NCI-H345 (cell line): ENCODE measurements at regions not wholly inside any gene's neighbourhood (a gene's known extent, or its start where the extent isn't known, plus 50 kb on each side); places are given as distances from the start of the nearest gene placed in this dataset.
"Not testable (repeated sequence)": the region's sequence is repeated elsewhere in the genome, so short reads cannot be mapped to it uniquely, and the experiment has no call there.

Experiments used
- DNase-seq: peaks from one replicate; lab custom pipeline; 2025; lab: John Stamatoyannopoulos, UW

DNA sequence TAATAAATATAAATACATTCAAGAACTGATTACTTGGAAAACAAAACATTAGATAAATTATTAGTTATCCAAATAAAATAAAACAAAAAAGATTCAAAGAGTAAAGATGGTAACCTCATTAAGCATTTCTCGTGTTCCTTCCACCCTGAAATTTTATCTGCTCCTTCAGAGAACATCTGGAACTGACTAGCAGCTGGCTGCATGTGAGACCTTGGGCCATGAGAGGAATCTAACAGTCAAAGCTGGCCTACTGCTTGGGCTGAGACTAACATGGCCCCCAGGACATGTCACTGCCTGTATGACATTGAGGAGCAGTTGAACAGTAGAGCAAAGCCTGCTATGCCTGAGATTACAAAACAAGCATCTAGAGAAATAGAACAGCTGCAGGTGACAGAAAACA lies 208.5 kb upstream of the ZSWIM2 start:
- no peak for DNase-seq

- no peak for DNase-seq
Observed at GRCh38 chr2:187056416-187057334, 207.7 kb upstream of the ZSWIM2 start.

GRCh38 chr2:187055463-187055862 lies 206.5 kb upstream of the ZSWIM2 start:
- peak; percentile 23 for DNase-seq

- no peak for DNase-seq
Observed at GRCh38 chr2:187054501-187055319, 205.7 kb upstream of the ZSWIM2 start.

- DNase-seq, result no peak
Observed at GRCh38 chr2:187051350-187051749, 202.4 kb upstream of the ZSWIM2 start.

DNA sequence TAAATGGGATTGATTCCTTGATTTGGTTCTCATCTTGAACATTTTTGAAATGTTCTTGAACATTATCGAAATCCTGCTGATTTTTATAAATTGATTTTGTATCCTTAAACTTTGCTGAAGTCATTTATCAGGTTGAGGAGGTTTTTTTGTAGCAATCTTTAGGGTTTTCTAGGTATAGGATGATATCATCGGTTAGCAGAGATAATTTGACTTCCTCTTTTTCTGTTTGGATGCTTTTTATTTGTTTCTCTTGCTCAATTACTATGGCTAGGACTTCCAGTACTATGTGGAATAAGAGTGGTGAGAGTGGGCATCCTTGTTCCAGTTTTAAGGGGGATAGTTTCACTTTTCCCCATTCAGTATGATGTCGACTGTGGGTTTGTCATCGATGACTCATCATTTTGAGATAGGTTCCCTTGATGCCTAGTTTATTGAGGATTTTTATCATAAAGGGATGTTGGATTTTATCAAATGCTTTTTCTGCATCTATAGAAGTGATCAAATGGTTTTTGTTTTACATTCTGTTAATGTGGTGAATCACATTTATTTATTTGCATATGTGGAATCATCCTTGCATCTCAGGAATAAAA lies 201.5 kb upstream of the ZSWIM2 start:
- no peak for DNase-seq

GRCh38 chr2:187037310-187037709 lies 188.3 kb upstream of the ZSWIM2 start:
- DNase-seq, result no peak

DNA sequence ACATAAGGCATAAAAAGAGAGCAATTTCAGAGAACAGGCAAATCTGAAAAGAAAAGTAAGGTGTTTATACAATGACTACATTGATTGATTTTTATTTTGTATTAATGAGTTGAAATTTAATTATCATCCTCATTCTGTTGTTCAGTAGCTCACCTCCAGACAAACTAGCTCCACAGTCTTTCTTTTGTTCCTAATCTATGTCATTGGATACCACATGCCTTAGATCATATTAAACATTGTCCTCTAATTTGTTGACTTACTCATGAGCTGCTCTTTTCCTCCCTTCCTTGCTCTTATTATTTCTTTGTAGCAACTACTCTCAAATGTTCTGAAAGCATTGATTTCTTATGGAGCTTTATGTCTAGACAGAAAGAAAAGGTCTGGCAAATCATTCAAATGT lies 185.5 kb upstream of the ZSWIM2 start:
- DNase-seq, result no peak

GRCh38 chr2:187024739-187025138 lies 175.8 kb upstream of the ZSWIM2 start:
- no peak for DNase-seq

DNA sequence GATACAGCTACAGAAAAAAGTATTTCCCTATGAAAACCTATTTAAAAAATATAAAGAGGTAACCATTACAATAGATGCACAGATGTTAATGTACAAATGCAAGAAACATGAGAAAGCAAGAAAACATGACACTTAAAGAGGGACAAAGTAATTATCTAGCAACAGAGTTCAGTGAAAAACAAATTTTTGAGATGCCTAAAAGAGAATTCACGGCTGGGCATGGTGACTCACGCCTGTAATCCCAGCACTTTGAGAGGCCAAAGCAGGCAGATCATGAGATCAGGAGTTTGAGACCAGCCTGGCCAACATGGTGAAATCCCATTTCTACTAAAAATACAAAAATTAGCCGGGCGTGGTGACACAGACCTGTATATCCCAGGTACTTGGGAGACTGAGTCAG lies 175.0 kb upstream of the ZSWIM2 start:
- DNase-seq, result not testable (repeated sequence)

DNA sequence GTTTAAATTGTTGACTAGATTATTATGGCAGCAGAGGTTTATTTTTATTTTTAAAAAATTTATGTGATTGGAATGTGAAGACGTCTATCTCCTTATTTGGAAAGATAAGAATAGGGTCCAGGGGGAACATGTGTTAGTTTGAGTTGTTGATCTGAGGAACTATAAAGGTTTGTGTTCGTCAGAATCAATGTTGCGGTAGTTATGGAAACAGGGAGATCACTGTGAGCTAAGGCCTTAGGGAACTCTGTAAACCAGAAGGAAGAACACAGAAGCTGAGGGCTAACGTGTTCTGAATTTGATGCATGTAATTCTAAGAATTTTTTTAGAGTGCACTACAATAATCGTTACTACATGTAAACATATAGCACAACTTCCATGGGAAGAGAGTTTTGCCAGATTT lies 168.5 kb upstream of the ZSWIM2 start:
- no peak for DNase-seq

DNA sequence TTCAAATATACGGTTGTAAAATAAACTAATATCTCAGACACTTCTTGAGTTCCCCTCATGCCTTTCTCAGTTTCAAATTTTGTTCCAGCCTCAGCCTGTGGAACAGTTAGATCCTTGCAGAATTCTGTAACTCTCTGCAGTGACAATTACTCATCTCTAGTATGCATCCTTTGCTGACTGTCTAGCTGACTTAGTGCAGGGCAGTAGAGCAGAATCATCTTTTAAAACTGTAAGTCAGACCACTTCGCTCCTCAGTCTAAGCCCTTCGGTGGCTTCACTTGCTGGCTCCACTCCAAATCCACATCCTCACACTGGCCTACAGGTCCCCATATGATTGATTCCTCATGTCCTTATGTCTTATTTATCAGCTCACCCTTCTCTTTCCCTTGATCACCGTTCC lies 164.1 kb upstream of the ZSWIM2 start:
- DNase-seq, result no peak

DNA sequence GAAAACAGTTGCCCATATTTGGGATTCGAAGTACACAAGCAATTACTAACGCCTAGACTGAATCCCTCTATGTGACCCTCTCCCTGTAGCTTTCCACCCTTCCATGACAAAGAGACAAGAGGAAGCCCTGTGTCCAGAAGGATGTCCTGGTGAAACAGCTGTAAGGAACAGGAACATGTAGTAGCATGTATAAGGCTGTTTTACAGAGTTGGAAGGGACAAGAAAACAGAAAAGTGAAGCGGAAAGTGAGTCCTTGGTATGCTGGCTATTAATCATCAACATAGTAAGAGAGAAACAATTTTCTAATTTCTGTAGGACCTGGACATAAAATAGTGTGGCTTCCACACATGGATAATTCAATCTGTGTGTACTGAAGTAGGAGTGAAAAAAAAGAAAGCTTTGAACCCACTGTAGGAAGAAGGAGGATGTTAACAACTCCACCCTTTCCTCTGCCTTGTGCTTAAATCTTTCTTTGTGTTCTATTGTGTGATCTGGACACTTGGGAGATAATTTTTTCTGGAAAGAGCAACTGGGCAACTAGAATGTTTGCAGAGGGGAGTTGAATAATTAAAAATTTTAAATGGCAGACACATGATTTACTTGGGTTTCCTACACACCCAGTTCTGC lies 162.3 kb upstream of the ZSWIM2 start:
- DNase-seq, result no peak

- DNase-seq, result no peak
Observed at GRCh38 chr2:187009483-187010239, 160.7 kb upstream of the ZSWIM2 start.

DNA sequence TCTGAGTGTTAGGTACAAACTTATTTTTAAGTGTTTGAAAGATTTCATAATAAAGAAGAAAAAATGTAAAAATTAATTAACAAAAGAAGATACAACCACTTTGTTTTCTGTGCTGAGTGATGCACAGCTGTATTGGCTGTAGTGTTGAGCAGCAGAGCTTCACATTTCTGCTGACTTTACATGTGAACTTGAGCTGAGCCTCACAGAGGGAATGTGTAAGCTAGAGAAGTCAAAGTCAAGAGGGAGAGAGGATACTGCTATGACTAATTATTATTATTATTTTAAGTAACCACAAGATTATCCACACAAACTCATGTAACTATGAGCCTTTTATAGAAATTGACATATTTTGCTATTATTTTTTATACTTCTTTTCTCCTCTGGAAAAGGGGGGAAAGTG lies 159.1 kb upstream of the ZSWIM2 start:
- no peak for DNase-seq

GRCh38 chr2:187003611-187004010 lies 154.6 kb upstream of the ZSWIM2 start:
- no peak for DNase-seq

GRCh38 chr2:187003038-187003554 lies 154.1 kb upstream of the ZSWIM2 start:
- peak; percentile 25 for DNase-seq

DNA sequence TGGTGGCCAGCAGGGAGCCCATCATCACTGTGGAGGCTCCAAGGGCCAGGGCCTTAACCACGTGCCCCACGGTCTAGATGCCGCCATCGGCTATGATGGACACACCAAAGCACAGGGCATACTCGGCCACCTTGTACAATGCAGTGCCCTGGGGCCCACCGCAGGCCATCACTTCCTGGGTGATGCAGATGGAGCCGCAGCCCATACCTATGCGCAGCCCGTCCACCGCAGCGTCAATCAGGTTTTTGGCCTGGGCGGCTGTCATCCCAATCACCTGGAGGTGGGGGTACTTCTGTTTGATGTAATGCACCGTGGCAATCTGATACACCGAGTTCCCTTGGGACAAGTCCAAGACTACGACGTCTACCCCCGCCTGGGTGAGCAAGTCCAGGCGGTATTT lies 153.3 kb upstream of the ZSWIM2 start:
- DNase-seq, result no peak

- DNase-seq, result no peak
Observed at GRCh38 chr2:187001248-187001647, 152.3 kb upstream of the ZSWIM2 start.

DNA sequence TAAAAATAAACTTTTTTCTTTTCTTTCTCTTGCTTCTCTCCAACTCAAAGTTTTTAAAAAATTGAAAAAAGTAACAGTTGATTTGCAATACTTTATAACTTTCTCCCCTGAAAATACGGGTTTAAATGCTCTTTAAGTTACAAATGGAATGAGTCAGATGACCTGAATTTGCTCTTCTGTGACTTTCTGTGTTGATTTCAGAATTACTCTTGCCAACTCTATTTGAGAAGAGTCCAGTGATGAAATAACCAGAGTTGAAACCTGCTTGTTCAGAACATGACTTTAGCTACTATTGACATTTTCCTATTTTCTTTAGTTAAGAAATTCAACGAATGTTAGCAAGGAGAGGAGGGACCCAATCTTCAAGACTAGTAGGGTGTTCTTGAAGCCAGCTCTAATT lies 146.1 kb upstream of the ZSWIM2 start:
- no peak for DNase-seq

DNA sequence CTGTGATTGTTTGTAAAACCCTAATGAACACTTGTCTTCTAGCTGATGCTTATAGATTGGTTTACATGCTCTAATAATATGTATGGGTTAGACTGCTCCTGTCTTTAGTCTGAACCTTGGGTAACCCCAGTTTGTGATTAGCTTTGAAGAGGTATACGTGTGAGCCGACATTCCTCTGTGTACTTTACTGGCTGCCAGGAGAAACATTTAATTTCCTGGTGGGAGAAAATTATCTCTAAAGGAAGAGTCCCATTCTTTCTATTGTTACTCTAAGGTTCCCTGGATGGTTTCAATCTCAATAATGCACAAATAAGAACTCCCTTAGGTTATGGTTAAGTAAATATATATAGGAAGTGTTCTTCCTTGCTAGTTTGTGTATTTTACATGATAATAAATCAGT lies 143.6 kb upstream of the ZSWIM2 start:
- DNase-seq, result no peak
